ENCODE measurements at regions not wholly inside any gene's neighbourhood (a gene's known extent, or its start where the extent isn't known, plus 50 kb on each side); places are given as distances from the start of the nearest gene placed in this dataset.

- peaks cover 14 to 20% of the 10 kb centered on the region in 2 donors for H3K4me1 ChIP-seq (ENCODE audit: control insufficient read depth in 2 of 2, insufficient read depth in 2 of 2, low read length in 2 of 2)
- peaks cover 0 to 10% (median 0%) of the 10 kb centered on the region in 3 donors for H3K9me3 ChIP-seq (ENCODE audit: control extremely low read depth in 1 of 3, control insufficient read depth in 2 of 3, insufficient read depth in 1 of 3, low read length in 2 of 3)
- WGBS (ENCODE audit: insufficient coverage) = 97% methylated on average over 12 of the region's 12 CpGs
- Mint-ChIP-seq H3K27me3 (peaks cover 7% of the 10 kb centered on the region), H3K4me3 (no peak overlapping the region), H3K9me3 (ENCODE audit: insufficient read depth) (no peaks in the 10 kb centered on the region), H3K27ac (no peak overlapping the region), H3K4me1 (peaks cover 19% of the 10 kb centered on the region)
- ATAC-seq (ENCODE audit: low read depth) (no peak), DNase-seq (no peak)
- ChIA-PET CTCF (no interaction called here), POLR2A (no interaction called here)
- H3K79me2 ChIP-seq (ENCODE audit: control insufficient read depth, insufficient read depth, low read length) = no peaks in the 10 kb centered on the region
- no peaks in the 10 kb centered on the region for H3K36me3 ChIP-seq (replicated peaks in 1 of 2; ENCODE audit: control extremely low read depth in 1 of 2, control insufficient read depth in 1 of 2, extremely low read depth in 1 of 2, insufficient read depth in 2 of 2, low read length in 1 of 2)
- intact Hi-C loops (cut with micrococcal nuclease) = no loop called here
- no peaks in the 10 kb centered on the region for H4K20me1 ChIP-seq (ENCODE audit: control insufficient read depth, insufficient read depth, low read length, poor library complexity, severe bottlenecking)
- no peak overlapping the region for H3K27ac ChIP-seq (ENCODE audit: low read length in 2 of 2)
- H3K27me3 ChIP-seq (replicated peaks in 1 of 4; ENCODE audit: control extremely low read depth in 1 of 4, control insufficient read depth in 3 of 4, insufficient read depth in 4 of 4, low read length in 3 of 4) = peaks cover 0 to 2% (median 0%) of the 10 kb centered on the region in 4 experiments
- no peak overlapping the region for H3K4me3 ChIP-seq (ENCODE audit: control extremely low read depth in 1 of 5, extremely low read depth in 1 of 5, insufficient read depth in 1 of 5, low read depth in 2 of 5, low read length in 4 of 5)
- no peak overlapping the region for H3K9ac ChIP-seq (ENCODE audit: low read length)
- H2AFZ ChIP-seq (ENCODE audit: insufficient read depth, low read depth, low read length, poor library complexity, severe bottlenecking) = no peak overlapping the region
- TF ChIP-seq CTCF (IDR thresholded peaks at IDR 0.05) = no peak
- TF ChIP-seq EZH2 (IDR thresholded peaks at IDR 0.05; ENCODE audit: borderline replicate concordance, insufficient read depth, low read depth, low read length, poor library complexity, severe bottlenecking) = no peak
- no peak overlapping the region for H3K4me2 ChIP-seq (replicated peaks; ENCODE audit: low read depth, low read length, poor library complexity, severe bottlenecking)
Measured at GRCh38 chr22:48261048-48261621, 1498.7 kb downstream of the TBC1D22A start.

- Histone ChIP-seq H3K9me3 (ENCODE audit: control extremely low read depth in 1 of 3, control insufficient read depth in 2 of 3, insufficient read depth in 1 of 3, low read length in 2 of 3) (peaks cover 0 to 10% (median 0%) of the 10 kb centered on the region in 3 donors), H3K4me2 (replicated peaks; ENCODE audit: low read depth, low read length, poor library complexity, severe bottlenecking) (no peak overlapping the region), H4K20me1 (ENCODE audit: control insufficient read depth, insufficient read depth, low read length, poor library complexity, severe bottlenecking) (no peaks in the 10 kb centered on the region), H3K79me2 (ENCODE audit: control insufficient read depth, insufficient read depth, low read length) (no peaks in the 10 kb centered on the region), H3K4me1 (ENCODE audit: control insufficient read depth in 2 of 2, insufficient read depth in 2 of 2, low read length in 2 of 2) (peaks cover 14 to 20% of the 10 kb centered on the region in 2 donors), H3K27me3 (replicated peaks in 1 of 4; ENCODE audit: control extremely low read depth in 1 of 4, control insufficient read depth in 3 of 4, insufficient read depth in 4 of 4, low read length in 3 of 4) (peaks cover 0 to 8% (median 0%) of the 10 kb centered on the region in 4 experiments), H3K36me3 (replicated peaks in 1 of 2; ENCODE audit: control extremely low read depth in 1 of 2, control insufficient read depth in 1 of 2, extremely low read depth in 1 of 2, insufficient read depth in 2 of 2, low read length in 1 of 2) (no peaks in the 10 kb centered on the region), H3K9ac (ENCODE audit: low read length) (no peak overlapping the region), H3K4me3 (ENCODE audit: control extremely low read depth in 1 of 5, extremely low read depth in 1 of 5, insufficient read depth in 1 of 5, low read depth in 2 of 5, low read length in 4 of 5) (no peak overlapping the region), H3K27ac (ENCODE audit: low read length in 2 of 2) (no peak overlapping the region), H2AFZ (ENCODE audit: insufficient read depth, low read depth, low read length, poor library complexity, severe bottlenecking) (no peak overlapping the region)
- Mint-ChIP-seq H3K27ac (no peak overlapping the region), H3K9me3 (ENCODE audit: insufficient read depth) (no peaks in the 10 kb centered on the region), H3K4me3 (no peak overlapping the region), H3K4me1 (peaks cover 19% of the 10 kb centered on the region), H3K27me3 (peaks cover 10% of the 10 kb centered on the region)
- ATAC-seq (ENCODE audit: low read depth) (no peak), DNase-seq (no peak)
- ChIA-PET CTCF (no interaction called here), POLR2A (no interaction called here)
- intact Hi-C loops (cut with micrococcal nuclease) = no loop called here
- TF ChIP-seq CTCF (IDR thresholded peaks at IDR 0.05) (no peak), EZH2 (IDR thresholded peaks at IDR 0.05; ENCODE audit: borderline replicate concordance, insufficient read depth, low read depth, low read length, poor library complexity, severe bottlenecking) (no peak)
- 95% methylated on average over 8 of the region's 8 CpGs for WGBS (ENCODE audit: insufficient coverage)
Measured at GRCh38 chr22:48259991-48260670, 1497.7 kb downstream of the TBC1D22A start.
